CD14-positive monocyte (primary cell): ENCODE measurements at regions not wholly inside any gene's neighbourhood (a gene's known extent, or its start where the extent isn't known, plus 50 kb on each side); places are given as distances from the start of the nearest gene placed in this dataset.

Source experiments
- DNase-seq, 3 donors: peaks; one replicate each; pipeline ENCODE4 v3.0.0-alpha.2; 2011 to 2022
- H2AFZ ChIP-seq: 2 replicates; pipeline ENCODE4 v1.6.0; 2012; ENCODE audit warnings: mild to moderate bottlenecking, low read depth, low read length, inconsistent platforms; ENCODE audit not compliant: insufficient read depth, poor library complexity, severe bottlenecking
- H3K27ac ChIP-seq, 2 donors: 1 replicate in 1 of 2; 2 replicates in 1 of 2; pipeline ENCODE4 v1.5.1; 2012 to 2013; ENCODE audit warnings: low read length in 2 of 2, control low read depth in 1 of 2, inconsistent platforms in 1 of 2, low read depth in 1 of 2, mild to moderate bottlenecking in 1 of 2
- H3K27me3 ChIP-seq, 2 donors: one replicate each; pipeline versions ENCODE4 v1.6.0 to v1.6.1; 2011 to 2013; ENCODE audit warnings: low read length in 2 of 2; ENCODE audit not compliant: control insufficient read depth in 2 of 2, insufficient read depth in 2 of 2
- H3K36me3 ChIP-seq, 2 donors: replicated peaks in 1 of 2; 1 replicate in 1 of 2; 2 replicates in 1 of 2; pipeline versions ENCODE4 v1.5.1 to v1.6.1; 2012 to 2013; ENCODE audit warnings: low read length in 2 of 2, control low read depth in 1 of 2, inconsistent platforms in 1 of 2, mild to moderate bottlenecking in 1 of 2; ENCODE audit not compliant: insufficient read depth in 2 of 2, control insufficient read depth in 1 of 2
- H3K4me1 ChIP-seq, 2 donors: 1 replicate in 1 of 2; 2 replicates in 1 of 2; pipeline versions ENCODE4 v1.5.1 to v1.6.1; 2012 to 2013; ENCODE audit warnings: low read length in 2 of 2, control low read depth in 1 of 2, inconsistent platforms in 1 of 2, mild to moderate bottlenecking in 1 of 2, moderate library complexity in 1 of 2; ENCODE audit not compliant: insufficient read depth in 2 of 2, control insufficient read depth in 1 of 2
- H3K4me2 ChIP-seq: replicated peaks from 2 replicates; pipeline ENCODE3; 2012; ENCODE audit warnings: low read length, moderate library complexity, mild to moderate bottlenecking; ENCODE audit not compliant: poor library complexity, severe bottlenecking; ENCODE audit errors: extremely low read depth
- H3K4me3 ChIP-seq, 3 experiments: fragments of 200-600 bp in 1 of 3; sonication (generic) in 1 of 3; replicated peaks in 1 of 3; 1 replicate in 2 of 3; 2 replicates in 1 of 3; pipeline ENCODE4 v1.5.1; 2011 to 2013; ENCODE audit warnings: low read length in 3 of 3, mild to moderate bottlenecking in 3 of 3, control low read depth in 2 of 3, low read depth in 2 of 3, inconsistent platforms in 1 of 3, moderate library complexity in 1 of 3
- H3K79me2 ChIP-seq: 2 replicates; pipeline ENCODE4 v1.6.0; 2012; ENCODE audit warnings: mild to moderate bottlenecking, control low read depth, inconsistent platforms, low read length, moderate library complexity; ENCODE audit not compliant: insufficient read depth
- H3K9ac ChIP-seq: 2 replicates; pipeline ENCODE4 v1.6.0; 2017; ENCODE audit warnings: low read length, mild to moderate bottlenecking; ENCODE audit not compliant: insufficient read depth, poor library complexity, severe bottlenecking
- H3K9me3 ChIP-seq, 2 donors: replicated peaks in 1 of 2; 1 replicate in 1 of 2; 2 replicates in 1 of 2; pipeline versions ENCODE4 v1.5.1 to v1.6.1; 2012 to 2013; ENCODE audit warnings: low read length in 2 of 2, control low read depth in 1 of 2; ENCODE audit not compliant: control insufficient read depth in 1 of 2, insufficient read depth in 1 of 2
- H4K20me1 ChIP-seq: 2 replicates; pipeline ENCODE4 v1.6.0; 2012; ENCODE audit warnings: mild to moderate bottlenecking, low read length, control low read depth, moderate library complexity; ENCODE audit not compliant: insufficient read depth
- H3K27ac Mint-ChIP-seq, 7 donors: one replicate each; pipeline ENCODE4 v1.8.0; 2020; ENCODE audit warnings: mild to moderate bottlenecking in 7 of 7, mixed read lengths in 7 of 7, moderate library complexity in 6 of 7, inconsistent platforms in 2 of 7
- H3K27me3 Mint-ChIP-seq, 3 donors: one replicate each; pipeline ENCODE4 v1.8.0; 2021 to 2022; ENCODE audit warnings: low read depth in 3 of 3, mild to moderate bottlenecking in 3 of 3, mixed read lengths in 3 of 3, moderate library complexity in 3 of 3, inconsistent platforms in 1 of 3
- H3K36me3 Mint-ChIP-seq, 2 donors: one replicate each; pipeline ENCODE4 v1.8.0; 2020; ENCODE audit warnings: mixed read lengths in 2 of 2, inconsistent platforms in 1 of 2, mild to moderate bottlenecking in 1 of 2
- H3K4me1 Mint-ChIP-seq: one replicate; pipeline ENCODE4 v1.8.0; 2020; ENCODE audit warnings: mild to moderate bottlenecking, mixed read lengths
- H3K4me3 Mint-ChIP-seq, 2 donors: one replicate each; pipeline ENCODE4 v1.8.0; 2020; ENCODE audit warnings: mild to moderate bottlenecking in 2 of 2, mixed read lengths in 2 of 2, moderate library complexity in 1 of 2
- H3K9me3 Mint-ChIP-seq, 7 donors: one replicate each; pipeline ENCODE4 v1.8.0; 2020 to 2022; ENCODE audit warnings: mixed read lengths in 7 of 7, mild to moderate bottlenecking in 6 of 7, moderate library complexity in 6 of 7, inconsistent platforms in 2 of 7
- WGBS: methylation state at CpG from one replicate; pipeline ENCODE4 v1.1.5; 2013; ENCODE audit warnings: missing lambda C conversion rate; ENCODE audit not compliant: insufficient coverage; 5-methylcytosine and 5-hydroxymethylcytosine counted together
- intact Hi-C, 2 donors: fragments of 100-400 bp; cut with micrococcal nuclease; formaldehyde crosslinking; loops; one replicate each; pipeline versions ENCODE4 v1.15.0 to v1.15.1; 2023
- TF ChIP-seq, protein P1 (sequence below): fragments of 200-600 bp; IDR thresholded peaks from one replicate; pipeline ENCODE4 v1.8.0; 2022; ENCODE audit warnings: antibody characterized with exemption, mild to moderate bottlenecking

DNA sequence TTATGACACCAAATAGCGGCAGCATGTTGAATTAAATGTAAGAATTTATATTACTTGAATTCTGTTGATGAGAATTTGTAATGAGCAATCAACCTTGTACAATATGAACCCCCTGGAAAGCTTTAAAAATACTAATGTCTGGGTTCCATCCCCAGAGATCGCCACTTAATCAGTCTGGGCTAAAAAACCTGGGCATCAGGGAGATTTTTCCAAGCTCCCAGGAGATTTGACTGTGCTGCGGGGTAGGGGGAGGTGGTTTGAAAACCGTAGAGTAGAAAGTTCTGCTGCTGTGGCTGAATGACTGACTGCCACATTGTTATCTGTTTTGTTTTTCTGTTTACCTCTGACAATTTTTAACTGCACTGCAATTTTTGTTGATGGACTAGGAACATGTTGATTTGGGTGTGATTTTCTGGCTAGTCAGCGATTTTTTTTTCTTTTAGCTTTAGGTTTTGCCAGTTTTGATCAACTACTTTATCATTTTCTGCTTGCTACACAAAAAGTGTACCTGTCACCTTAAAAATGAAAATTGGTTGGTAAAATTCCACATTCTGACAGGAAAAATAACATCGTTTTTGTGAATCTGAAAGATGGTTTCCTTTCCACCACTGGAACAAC is 79.3 kb downstream of the PCTP start:
- H3K4me1 Mint-ChIP-seq: no peaks in the 10 kb centered on the region
- Histone ChIP-seq H3K4me3 (no peak overlapping the region), H3K9ac (no peak overlapping the region), H3K27ac (no peak overlapping the region), H3K4me1 (no peaks in the 10 kb centered on the region), H3K36me3 (no peaks in the 10 kb centered on the region), H2AFZ (no peak overlapping the region), H3K4me2 (no peak overlapping the region), H3K9me3 (no peaks in the 10 kb centered on the region), H3K27me3 (no peaks in the 10 kb centered on the region), H3K79me2 (no peaks in the 10 kb centered on the region), H4K20me1 (no peaks in the 10 kb centered on the region)
- H3K27me3 Mint-ChIP-seq: peaks cover 0 to 1% (median 0%) of the 10 kb centered on the region in 3 donors
- intact Hi-C loops: no loop called here
- H3K4me3 Mint-ChIP-seq: no peak overlapping the region
- H3K9me3 Mint-ChIP-seq: no peaks in the 10 kb centered on the region
- H3K36me3 Mint-ChIP-seq: no peaks in the 10 kb centered on the region
- DNase-seq: no peak
- WGBS: 87% methylated on average over 3 of the region's 6 CpGs
- TF ChIP-seq, protein P1, sequence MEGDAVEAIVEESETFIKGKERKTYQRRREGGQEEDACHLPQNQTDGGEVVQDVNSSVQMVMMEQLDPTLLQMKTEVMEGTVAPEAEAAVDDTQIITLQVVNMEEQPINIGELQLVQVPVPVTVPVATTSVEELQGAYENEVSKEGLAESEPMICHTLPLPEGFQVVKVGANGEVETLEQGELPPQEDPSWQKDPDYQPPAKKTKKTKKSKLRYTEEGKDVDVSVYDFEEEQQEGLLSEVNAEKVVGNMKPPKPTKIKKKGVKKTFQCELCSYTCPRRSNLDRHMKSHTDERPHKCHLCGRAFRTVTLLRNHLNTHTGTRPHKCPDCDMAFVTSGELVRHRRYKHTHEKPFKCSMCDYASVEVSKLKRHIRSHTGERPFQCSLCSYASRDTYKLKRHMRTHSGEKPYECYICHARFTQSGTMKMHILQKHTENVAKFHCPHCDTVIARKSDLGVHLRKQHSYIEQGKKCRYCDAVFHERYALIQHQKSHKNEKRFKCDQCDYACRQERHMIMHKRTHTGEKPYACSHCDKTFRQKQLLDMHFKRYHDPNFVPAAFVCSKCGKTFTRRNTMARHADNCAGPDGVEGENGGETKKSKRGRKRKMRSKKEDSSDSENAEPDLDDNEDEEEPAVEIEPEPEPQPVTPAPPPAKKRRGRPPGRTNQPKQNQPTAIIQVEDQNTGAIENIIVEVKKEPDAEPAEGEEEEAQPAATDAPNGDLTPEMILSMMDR: no peak
- H3K27ac Mint-ChIP-seq: no peak overlapping the region

DNA sequence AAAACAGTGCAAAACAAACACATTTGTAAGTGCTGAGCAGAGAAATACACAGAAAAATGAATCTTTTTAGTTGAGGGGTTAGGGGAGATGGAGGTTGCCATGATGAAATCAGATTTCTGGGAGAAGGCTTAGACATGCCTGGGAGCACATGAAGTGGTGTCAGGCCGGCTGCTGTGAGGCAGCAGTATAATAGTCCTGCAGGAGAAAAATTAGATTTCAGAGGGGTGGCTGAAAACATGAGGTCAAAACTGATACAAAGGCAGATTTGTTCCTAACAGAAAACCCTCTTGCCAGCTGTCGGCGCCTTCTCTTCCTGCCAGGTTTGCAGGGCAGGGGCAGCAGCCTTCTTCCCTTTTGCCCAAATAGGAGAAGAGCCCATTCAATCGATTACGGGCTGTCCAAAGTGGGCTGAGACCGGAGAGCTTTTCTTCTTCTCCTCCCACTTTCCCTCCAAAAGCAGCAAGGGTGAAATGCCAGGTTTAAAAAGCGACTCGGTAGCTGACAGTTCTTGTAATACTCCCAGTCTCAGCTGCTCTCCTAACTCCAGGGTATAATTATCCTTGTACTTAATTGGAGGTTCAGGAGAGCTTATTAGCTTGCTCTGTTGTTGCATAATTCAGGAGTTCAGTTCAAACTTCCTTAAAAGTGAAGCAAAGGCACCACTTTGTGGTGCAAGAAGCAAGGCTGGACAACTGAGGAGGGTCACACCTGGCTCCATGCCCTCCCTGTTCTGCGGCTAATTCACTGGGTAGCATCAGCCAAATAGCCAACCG is 80.0 kb downstream of the PCTP start:
- H3K27me3 Mint-ChIP-seq: peaks cover 0 to 1% (median 0%) of the 10 kb centered on the region in 3 donors
- no peak overlapping the region for H3K4me3 ChIP-seq
- intact Hi-C loops: no loop called here
- H3K36me3 Mint-ChIP-seq: no peaks in the 10 kb centered on the region
- no peak overlapping the region for H3K27ac ChIP-seq
- H3K27me3 ChIP-seq: no peaks in the 10 kb centered on the region
- no peak overlapping the region for H2AFZ ChIP-seq
- H3K4me2 ChIP-seq: no peak overlapping the region
- TF ChIP-seq, protein P1: no peak
- DNase-seq: no peak
- H3K9me3 Mint-ChIP-seq: no peaks in the 10 kb centered on the region
- H4K20me1 ChIP-seq: no peaks in the 10 kb centered on the region
- H3K9ac ChIP-seq: no peak overlapping the region
- no peak overlapping the region for H3K4me3 Mint-ChIP-seq
- no peaks in the 10 kb centered on the region for H3K4me1 Mint-ChIP-seq
- H3K4me1 ChIP-seq: no peaks in the 10 kb centered on the region
- no peak overlapping the region for H3K27ac Mint-ChIP-seq
- H3K36me3 ChIP-seq: no peaks in the 10 kb centered on the region
- no peaks in the 10 kb centered on the region for H3K79me2 ChIP-seq
- 70% methylated on average over 8 of the region's 10 CpGs for WGBS
- H3K9me3 ChIP-seq: no peaks in the 10 kb centered on the region
